GM13977 (cell line): ENCODE measurements at regions not wholly inside any gene's neighbourhood (a gene's known extent, or its start where the extent isn't known, plus 50 kb on each side); places are given as distances from the start of the nearest gene placed in this dataset.
"Not testable (repeated sequence)": the region's sequence is repeated elsewhere in the genome, so short reads cannot be mapped to it uniquely, and the experiment has no call there.

ENCODE experiments used
- DNase-seq: peaks from one replicate; pipeline ENCODE4 v3.0.0; 2012; ENCODE audit warnings: low spot score
- in situ Hi-C: fragments of 300-500 bp; cut with MboI; formaldehyde crosslinking; loops from one replicate; pipeline ENCODE4 v1.12.0; 2022; ENCODE audit warnings: low sequenced_read_pairs, low pct_unique_long_range_greater_than_20kb, mixed read lengths, inconsistent platforms; ENCODE audit not compliant: unreplicated experiment
- TF ChIP-seq, protein P1 (sequence below): IDR thresholded peaks from 2 replicates; pipeline ENCODE4 v1.5.1; 2012; ENCODE audit warnings: mild to moderate bottlenecking, control low read depth; ENCODE audit not compliant: insufficient read depth; ENCODE audit errors: extremely low read depth, missing control alignments

DNA sequence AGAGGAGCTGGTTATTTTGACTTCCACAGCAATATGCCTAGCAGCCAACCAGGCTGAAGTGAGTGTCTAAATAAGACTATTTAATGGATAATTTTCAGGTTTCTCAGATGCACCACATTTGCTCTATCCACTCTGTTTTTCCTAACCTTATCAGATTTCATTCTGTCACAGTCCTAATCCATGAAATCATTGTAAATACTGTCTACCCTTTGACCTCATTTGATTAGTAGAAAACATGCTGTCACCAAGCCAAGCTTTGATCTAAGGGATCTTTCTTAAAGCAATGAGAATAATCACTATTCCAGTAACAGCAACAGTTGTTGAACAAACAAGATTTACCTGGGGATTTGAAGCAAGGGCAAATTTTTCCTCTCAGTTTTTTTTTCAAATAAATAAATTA, 595.6 kb downstream of the LTN1 start:
- no peak for DNase-seq
- in situ Hi-C loops: no loop called here
- TF ChIP-seq, protein P1, sequence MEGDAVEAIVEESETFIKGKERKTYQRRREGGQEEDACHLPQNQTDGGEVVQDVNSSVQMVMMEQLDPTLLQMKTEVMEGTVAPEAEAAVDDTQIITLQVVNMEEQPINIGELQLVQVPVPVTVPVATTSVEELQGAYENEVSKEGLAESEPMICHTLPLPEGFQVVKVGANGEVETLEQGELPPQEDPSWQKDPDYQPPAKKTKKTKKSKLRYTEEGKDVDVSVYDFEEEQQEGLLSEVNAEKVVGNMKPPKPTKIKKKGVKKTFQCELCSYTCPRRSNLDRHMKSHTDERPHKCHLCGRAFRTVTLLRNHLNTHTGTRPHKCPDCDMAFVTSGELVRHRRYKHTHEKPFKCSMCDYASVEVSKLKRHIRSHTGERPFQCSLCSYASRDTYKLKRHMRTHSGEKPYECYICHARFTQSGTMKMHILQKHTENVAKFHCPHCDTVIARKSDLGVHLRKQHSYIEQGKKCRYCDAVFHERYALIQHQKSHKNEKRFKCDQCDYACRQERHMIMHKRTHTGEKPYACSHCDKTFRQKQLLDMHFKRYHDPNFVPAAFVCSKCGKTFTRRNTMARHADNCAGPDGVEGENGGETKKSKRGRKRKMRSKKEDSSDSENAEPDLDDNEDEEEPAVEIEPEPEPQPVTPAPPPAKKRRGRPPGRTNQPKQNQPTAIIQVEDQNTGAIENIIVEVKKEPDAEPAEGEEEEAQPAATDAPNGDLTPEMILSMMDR: no peak

DNA sequence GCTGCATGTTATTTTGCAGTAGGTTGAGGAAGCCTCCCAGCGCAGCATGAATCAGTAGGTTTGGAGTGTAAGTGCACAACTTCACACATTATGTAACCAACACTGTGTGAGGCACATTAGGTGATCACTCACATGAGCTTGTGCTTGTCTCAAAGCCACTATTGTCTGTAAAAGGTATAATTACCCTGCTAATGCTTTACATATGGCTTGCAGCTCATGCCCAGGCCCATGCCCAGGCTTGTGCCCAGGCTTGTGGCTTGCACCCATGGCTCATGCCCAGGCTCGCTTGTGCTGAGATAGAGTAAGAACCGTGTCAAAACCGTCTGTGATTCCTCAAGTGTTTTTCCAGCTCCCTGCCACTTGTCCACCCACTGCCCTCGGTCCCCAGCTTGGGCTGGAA, 596.3 kb downstream of the LTN1 start:
- TF ChIP-seq, protein P1: no peak

DNA sequence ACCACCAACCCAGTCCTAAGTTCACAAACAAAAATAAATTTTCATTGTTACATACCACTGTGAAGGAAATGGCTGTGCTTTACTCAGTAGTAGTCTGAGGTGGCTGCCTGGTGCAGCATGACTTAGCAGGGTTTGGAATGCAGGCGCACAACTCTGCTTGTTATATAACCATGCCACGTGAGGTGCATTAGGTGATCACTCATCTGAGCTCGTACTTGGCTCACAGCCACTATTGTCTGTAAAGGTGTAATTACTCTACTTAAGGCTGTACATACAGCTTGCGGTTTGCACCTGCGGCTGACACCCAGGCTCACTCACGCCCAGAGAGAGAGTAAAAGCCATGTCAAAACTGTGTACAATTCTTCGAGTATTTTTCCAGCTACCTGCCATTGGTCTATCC, 599.4 kb downstream of the LTN1 start:
- TF ChIP-seq, protein P1: no peak
- in situ Hi-C loops: no loop called here

More for the DNA sequence above, 596.3 kb downstream of the LTN1 start:
- in situ Hi-C loops: no loop called here
- DNase-seq: no peak

DNA sequence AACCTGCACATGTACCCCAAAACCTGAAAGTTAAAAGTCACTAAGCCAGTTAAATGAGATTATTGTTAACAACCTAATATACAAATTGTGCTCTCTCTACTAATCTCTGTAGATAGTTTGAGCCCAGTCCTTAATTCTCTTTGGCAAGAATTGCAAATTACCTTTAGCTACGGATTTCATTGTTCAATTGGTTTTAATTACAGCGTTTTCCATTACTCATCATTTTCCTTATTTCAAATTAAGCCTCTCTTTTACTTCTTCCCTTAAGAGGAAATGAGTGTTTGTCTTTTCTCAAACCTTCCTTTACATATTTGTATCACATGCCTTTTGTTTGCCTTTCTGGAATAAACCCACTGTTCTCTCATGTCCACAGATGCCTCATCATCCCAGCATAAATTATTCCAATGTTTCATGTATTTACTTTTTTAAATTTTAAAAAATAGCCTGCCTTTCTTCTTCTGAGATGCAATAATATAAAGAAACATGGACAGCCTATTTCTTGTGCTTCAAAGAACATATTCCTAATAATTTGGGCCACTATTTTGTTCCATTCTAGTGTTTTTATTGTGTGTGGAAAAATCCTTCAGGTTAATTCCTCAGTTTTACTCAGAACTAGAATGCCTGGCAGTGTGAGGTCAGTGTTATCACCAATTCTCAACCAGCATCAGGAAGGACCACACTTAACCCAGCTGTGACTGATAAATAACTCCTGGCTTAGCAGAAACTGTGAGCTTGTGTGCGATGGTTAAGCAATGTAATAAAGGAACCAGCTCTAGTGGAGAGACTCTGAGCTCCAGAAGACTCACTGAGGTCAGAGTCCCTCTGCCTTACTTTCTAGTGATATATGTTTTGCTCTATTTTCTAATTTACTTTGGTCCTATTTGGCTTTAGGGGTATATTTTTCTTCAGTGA, 600.5 kb downstream of the LTN1 start:
- TF ChIP-seq, protein P1: no peak
- in situ Hi-C loops: no loop called here
- no peak for DNase-seq

More for the DNA sequence above, 599.4 kb downstream of the LTN1 start:
- DNase-seq: no peak

DNA sequence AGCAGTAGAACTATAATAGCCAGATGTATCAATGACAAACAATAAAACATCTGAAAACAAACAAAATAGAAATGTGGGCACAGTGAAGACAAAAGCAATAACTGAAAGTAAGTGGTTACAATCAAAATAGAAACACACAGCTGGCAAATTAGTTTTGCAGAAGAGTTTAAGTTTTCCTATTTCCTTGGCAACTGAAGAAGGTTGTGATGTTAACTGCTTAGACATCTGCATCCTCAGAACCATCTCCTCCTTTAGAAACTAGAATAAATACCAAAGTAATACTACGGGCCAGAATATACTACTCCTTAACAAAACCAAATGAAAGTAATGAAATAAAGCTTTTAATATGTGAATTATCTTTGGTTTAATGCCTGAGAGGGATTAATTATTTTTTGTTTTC, 605.5 kb downstream of the LTN1 start:
- DNase-seq: no peak
- TF ChIP-seq, protein P1: no peak
- in situ Hi-C loops: no loop called here

DNA sequence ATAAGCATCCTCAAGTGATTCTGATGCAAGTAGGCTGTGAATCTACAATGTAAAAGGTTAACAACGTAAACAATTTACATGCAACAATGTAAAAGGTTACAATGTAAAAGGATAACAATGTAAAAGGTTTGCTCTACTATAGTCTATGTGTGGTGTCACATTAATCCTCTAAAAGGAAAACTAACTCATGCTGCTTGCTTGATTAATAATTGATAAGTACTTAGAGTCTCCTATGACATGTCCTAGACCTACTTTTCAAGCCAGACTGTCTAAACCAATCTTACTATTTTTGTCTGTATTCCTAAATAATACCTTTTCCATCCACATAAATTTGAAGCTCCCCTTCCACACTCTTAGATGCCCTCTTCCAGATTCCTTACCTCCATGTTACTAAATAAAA, 606.8 kb downstream of the LTN1 start:
- in situ Hi-C loops: no loop called here
- TF ChIP-seq, protein P1: no peak

DNA sequence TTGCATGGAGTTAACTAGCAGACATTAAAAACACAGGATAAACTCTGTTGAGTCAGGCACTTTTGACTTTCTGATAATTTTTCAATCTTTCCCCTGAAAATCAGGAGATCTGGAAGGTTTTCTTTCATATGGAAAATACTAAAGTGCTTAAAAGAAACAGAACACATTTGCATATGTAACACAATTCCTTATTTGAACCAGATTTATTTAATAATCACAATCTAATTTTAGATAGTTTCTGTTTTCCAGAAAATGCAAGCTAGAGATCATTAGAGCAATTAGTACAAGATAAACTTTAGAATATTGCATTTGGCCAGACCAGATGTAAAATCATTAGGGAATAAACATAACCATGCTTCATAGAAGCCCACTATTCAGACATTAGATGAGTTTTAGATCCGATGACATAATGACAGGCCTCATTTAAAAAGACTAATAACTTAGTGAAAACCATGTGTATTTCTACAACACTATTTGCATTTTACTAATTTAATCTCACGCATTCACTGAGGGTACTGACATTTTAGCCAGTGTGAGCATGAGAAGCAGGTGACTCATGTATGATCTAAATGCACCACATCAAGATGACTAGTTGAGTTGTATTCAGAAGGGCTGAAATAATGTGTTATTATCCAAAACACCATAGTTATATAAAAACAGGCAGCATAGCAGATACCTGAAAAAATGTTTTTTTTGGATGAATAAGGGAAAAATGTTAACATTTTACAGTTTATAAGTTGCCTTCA, 611.5 kb downstream of the LTN1 start:
- DNase-seq, in situ Hi-C loops: not testable (repeated sequence)

More for the DNA sequence above, 606.8 kb downstream of the LTN1 start:
- no peak for DNase-seq
